ENCODE measurements at regions not wholly inside any gene's neighbourhood (a gene's known extent, or its start where the extent isn't known, plus 50 kb on each side); places are given as distances from the start of the nearest gene placed in this dataset.

- H3K9ac ChIP-seq (ENCODE audit: low read depth, low read length, poor library complexity, severe bottlenecking): peak overlapping the region; percentile 14
- peak overlapping the region; percentile 5; the same call in 1 of the 2 replicates for H2AFZ ChIP-seq (ENCODE audit: low read length)
- no peak for TF ChIP-seq EZH2phosphoT487 (IDR thresholded peaks at IDR 0.05; ENCODE audit: borderline replicate concordance)
- TF ChIP-seq CTCF (conservative IDR thresholded peaks at IDR 0.05; ENCODE audit: low read length): no peak
- peaks cover 27% of the 10 kb centered on the region for H3K4me1 ChIP-seq (ENCODE audit: insufficient read depth, low read length, poor library complexity, severe bottlenecking)
- H3K27me3 ChIP-seq (ENCODE audit: insufficient read depth, low read length, poor library complexity, severe bottlenecking): no peaks in the 10 kb centered on the region
- no peaks in the 10 kb centered on the region for H4K20me1 ChIP-seq (ENCODE audit: insufficient read depth, low read length, poor library complexity, severe bottlenecking)
- H3F3A ChIP-seq (ENCODE audit: low read depth): no peaks in the 10 kb centered on the region; the same call in 1 of the 2 replicates
- no peaks in the 10 kb centered on the region for H3K9me2 ChIP-seq (replicated peaks; ENCODE audit: low read depth, low read length)
- H3K36me3 ChIP-seq (ENCODE audit: insufficient read depth, low read length): no peaks in the 10 kb centered on the region
- H3K4me2 ChIP-seq (ENCODE audit: low read depth, low read length, poor library complexity, severe bottlenecking): peak overlapping the region; percentile 45
- no peaks in the 10 kb centered on the region for H3K9me3 ChIP-seq (ENCODE audit: insufficient read depth, low read depth, low read length)
- no peaks in the 10 kb centered on the region for H3K79me2 ChIP-seq (ENCODE audit: insufficient read depth, low read length)
- no peak overlapping the region for H3K4me3 ChIP-seq (ENCODE audit: low read length, poor library complexity, severe bottlenecking)
Measured at GRCh38 chr13:51534041-51534817, 50.0 kb upstream of the WDFY2 start.
